ENCODE measurements at regions not wholly inside any gene's neighbourhood (a gene's known extent, or its start where the extent isn't known, plus 50 kb on each side); places are given as distances from the start of the nearest gene placed in this dataset.

- TF ChIP-seq CTCF (IDR thresholded peaks at IDR 0.05; ENCODE audit: insufficient read depth in 1 of 2, low read depth in 1 of 2, low read length in 1 of 2, severe bottlenecking in 1 of 2, unreplicated experiment in 1 of 2) = no peak
- intact Hi-C loops (cut with micrococcal nuclease; ENCODE audit: unreplicated experiment) = no loop called here
- Mint-ChIP-seq H3K27me3 (ENCODE audit: insufficient read depth, unreplicated experiment) (peaks cover 5% of the 10 kb centered on the region), H3K4me1 (ENCODE audit: low read depth, unreplicated experiment) (no peaks in the 10 kb centered on the region), H3K36me3 (ENCODE audit: insufficient read depth, unreplicated experiment) (no peaks in the 10 kb centered on the region), H3K27ac (ENCODE audit: unreplicated experiment) (no peak overlapping the region), H3K9me3 (ENCODE audit: unreplicated experiment) (no peaks in the 10 kb centered on the region), H3K4me3 (ENCODE audit: unreplicated experiment) (no peak overlapping the region)
- Histone ChIP-seq H3K4me1 (no peaks in the 10 kb centered on the region), H3K9me3 (0 out of 2 replicates have a peak, but pooled peaks cover 2% of the 10 kb centered on the region), H3K36me3 (ENCODE audit: control insufficient read depth, insufficient read depth, low read length) (no peaks in the 10 kb centered on the region), H3K27me3 (replicated peaks; ENCODE audit: control insufficient read depth, insufficient read depth, low read length) (no peaks in the 10 kb centered on the region), H3K4me3 (ENCODE audit: low read depth, low read length) (no peak overlapping the region)
- DNase-seq = no peak
- POLR2A ChIA-PET = no interaction called here
- CTCF ChIA-PET = no interaction called here
- no TSS peak for BruUV-seq (replicated peaks)
Measured at GRCh38 chr5:8675182-8675581, 806.2 kb downstream of the MTRR start.

GRCh38 chr5:8676695-8677094 is 807.7 kb downstream of the MTRR start:
- no peak overlapping the region for H3K27ac Mint-ChIP-seq (ENCODE audit: unreplicated experiment)
- Histone ChIP-seq H3K4me3 (ENCODE audit: low read depth, low read length) (no peak overlapping the region), H3K36me3 (ENCODE audit: control insufficient read depth, insufficient read depth, low read length) (no peaks in the 10 kb centered on the region), H3K4me1 (no peaks in the 10 kb centered on the region), H3K9me3 (0 out of 2 replicates have a peak, but pooled peaks cover 2% of the 10 kb centered on the region), H3K27me3 (replicated peaks; ENCODE audit: control insufficient read depth, insufficient read depth, low read length) (no peaks in the 10 kb centered on the region)
- no peak for TF ChIP-seq CTCF (IDR thresholded peaks at IDR 0.05; ENCODE audit: insufficient read depth in 1 of 2, low read depth in 1 of 2, low read length in 1 of 2, severe bottlenecking in 1 of 2, unreplicated experiment in 1 of 2)
- BruUV-seq (replicated peaks) = no TSS peak
- intact Hi-C loops (cut with micrococcal nuclease; ENCODE audit: unreplicated experiment) = no loop called here
- DNase-seq = no peak
- ChIA-PET CTCF (no interaction called here), POLR2A (no interaction called here)
- H3K36me3 Mint-ChIP-seq (ENCODE audit: insufficient read depth, unreplicated experiment) = no peaks in the 10 kb centered on the region
- no peaks in the 10 kb centered on the region for H3K9me3 Mint-ChIP-seq (ENCODE audit: unreplicated experiment)
- peaks cover 5% of the 10 kb centered on the region for H3K27me3 Mint-ChIP-seq (ENCODE audit: insufficient read depth, unreplicated experiment)
- no peaks in the 10 kb centered on the region for H3K4me1 Mint-ChIP-seq (ENCODE audit: low read depth, unreplicated experiment)
- H3K4me3 Mint-ChIP-seq (ENCODE audit: unreplicated experiment) = no peak overlapping the region

GRCh38 chr5:8682381-8682780 is 813.4 kb downstream of the MTRR start:
- CTCF ChIA-PET = no interaction called here
- no peaks in the 10 kb centered on the region for H3K9me3 Mint-ChIP-seq (ENCODE audit: unreplicated experiment)
- POLR2A ChIA-PET = no interaction called here
- Histone ChIP-seq H3K36me3 (ENCODE audit: control insufficient read depth, insufficient read depth, low read length) (no peaks in the 10 kb centered on the region), H3K4me3 (ENCODE audit: low read depth, low read length) (no peak overlapping the region), H3K4me1 (no peaks in the 10 kb centered on the region), H3K9me3 (0 out of 2 replicates have a peak, but pooled peaks cover 2% of the 10 kb centered on the region), H3K27me3 (replicated peaks; ENCODE audit: control insufficient read depth, insufficient read depth, low read length) (no peaks in the 10 kb centered on the region)
- no peak overlapping the region for H3K4me3 Mint-ChIP-seq (ENCODE audit: unreplicated experiment)
- peaks cover 9% of the 10 kb centered on the region for H3K27me3 Mint-ChIP-seq (ENCODE audit: insufficient read depth, unreplicated experiment)
- H3K27ac Mint-ChIP-seq (ENCODE audit: unreplicated experiment) = no peak overlapping the region
- no peak for TF ChIP-seq CTCF (IDR thresholded peaks at IDR 0.05; ENCODE audit: insufficient read depth in 1 of 2, low read depth in 1 of 2, low read length in 1 of 2, severe bottlenecking in 1 of 2, unreplicated experiment in 1 of 2)
- H3K4me1 Mint-ChIP-seq (ENCODE audit: low read depth, unreplicated experiment) = no peaks in the 10 kb centered on the region
- BruUV-seq (replicated peaks) = no TSS peak
- intact Hi-C loops (cut with micrococcal nuclease; ENCODE audit: unreplicated experiment) = no loop called here
- H3K36me3 Mint-ChIP-seq (ENCODE audit: insufficient read depth, unreplicated experiment) = no peaks in the 10 kb centered on the region
- DNase-seq = no peak

Measured in Caco-2 (cell line).